HFF-Myc (cell line): ENCODE measurements at regions not wholly inside any gene's neighbourhood (a gene's known extent, or its start where the extent isn't known, plus 50 kb on each side); places are given as distances from the start of the nearest gene placed in this dataset.

Experiments used
- DNase-seq: peaks from one replicate; pipeline ENCODE4 v3.0.0-alpha.2; 2011; ENCODE audit warnings: low read depth; ENCODE audit errors: extremely low read depth
- H3K4me3 ChIP-seq: replicated peaks from 2 replicates; pipeline ENCODE4 v1.5.1; 2011; ENCODE audit warnings: low read depth, mild to moderate bottlenecking, control low read depth, low read length
- CTCF ChIP-seq: IDR thresholded peaks from 2 replicates; pipeline ENCODE4 v1.5.1; 2012; ENCODE audit warnings: mild to moderate bottlenecking, low read depth, low read length, control low read depth; ENCODE audit errors: missing control alignments

- H3K4me3 ChIP-seq: no peak overlapping the region
Observed at GRCh38 chr11:92443199-92443598, 218.6 kb downstream of the FAT3 start.

GRCh38 chr11:92447586-92447985 is 223.0 kb downstream of the FAT3 start:
- H3K4me3 ChIP-seq: no peak overlapping the region
- TF ChIP-seq CTCF: no peak
- no peak for DNase-seq

More at GRCh38 chr11:92443199-92443598, 218.6 kb downstream of the FAT3 start:
- no peak for DNase-seq
- TF ChIP-seq CTCF: no peak

GRCh38 chr11:92449222-92449621 is 224.6 kb downstream of the FAT3 start:
- no peak for TF ChIP-seq CTCF
- no peak for DNase-seq
- H3K4me3 ChIP-seq: no peak overlapping the region

GRCh38 chr11:92449780-92450179 is 225.2 kb downstream of the FAT3 start:
- H3K4me3 ChIP-seq: no peak overlapping the region
- no peak for DNase-seq
- TF ChIP-seq CTCF: no peak

- no peak for DNase-seq
- no peak for TF ChIP-seq CTCF
- no peak overlapping the region for H3K4me3 ChIP-seq
Observed at GRCh38 chr11:92451063-92451462, 226.4 kb downstream of the FAT3 start.

- H3K4me3 ChIP-seq: no peak overlapping the region
- DNase-seq: no peak
- TF ChIP-seq CTCF: no peak
Observed at GRCh38 chr11:92453055-92453454, 228.4 kb downstream of the FAT3 start.

GRCh38 chr11:92455210-92455790 is 230.7 kb downstream of the FAT3 start:
- no peak overlapping the region for H3K4me3 ChIP-seq
- TF ChIP-seq CTCF: no peak
- DNase-seq: no peak
